ENCODE measurements at regions not wholly inside any gene's neighbourhood (a gene's known extent, or its start where the extent isn't known, plus 50 kb on each side); places are given as distances from the start of the nearest gene placed in this dataset.

DNA sequence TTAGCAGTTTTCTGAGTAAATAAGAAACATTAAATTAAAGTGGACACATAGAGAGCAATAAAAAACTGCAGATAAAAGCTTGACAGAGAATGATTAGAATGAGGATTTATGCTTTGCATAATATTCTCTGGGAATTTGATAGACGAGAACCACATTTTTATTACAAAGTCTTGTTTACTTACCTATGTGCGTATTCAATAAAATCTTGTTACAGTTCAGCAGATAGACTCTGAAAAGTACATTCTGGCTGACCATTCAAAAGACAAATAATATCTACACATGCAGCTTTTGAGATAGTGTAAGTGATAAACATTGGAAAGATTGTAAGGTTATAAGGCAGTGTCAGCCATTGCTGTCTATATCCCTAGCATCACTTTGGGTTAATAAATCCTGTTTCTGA lies 381.6 kb downstream of the NYAP2 start:
- TF ChIP-seq, protein P1, sequence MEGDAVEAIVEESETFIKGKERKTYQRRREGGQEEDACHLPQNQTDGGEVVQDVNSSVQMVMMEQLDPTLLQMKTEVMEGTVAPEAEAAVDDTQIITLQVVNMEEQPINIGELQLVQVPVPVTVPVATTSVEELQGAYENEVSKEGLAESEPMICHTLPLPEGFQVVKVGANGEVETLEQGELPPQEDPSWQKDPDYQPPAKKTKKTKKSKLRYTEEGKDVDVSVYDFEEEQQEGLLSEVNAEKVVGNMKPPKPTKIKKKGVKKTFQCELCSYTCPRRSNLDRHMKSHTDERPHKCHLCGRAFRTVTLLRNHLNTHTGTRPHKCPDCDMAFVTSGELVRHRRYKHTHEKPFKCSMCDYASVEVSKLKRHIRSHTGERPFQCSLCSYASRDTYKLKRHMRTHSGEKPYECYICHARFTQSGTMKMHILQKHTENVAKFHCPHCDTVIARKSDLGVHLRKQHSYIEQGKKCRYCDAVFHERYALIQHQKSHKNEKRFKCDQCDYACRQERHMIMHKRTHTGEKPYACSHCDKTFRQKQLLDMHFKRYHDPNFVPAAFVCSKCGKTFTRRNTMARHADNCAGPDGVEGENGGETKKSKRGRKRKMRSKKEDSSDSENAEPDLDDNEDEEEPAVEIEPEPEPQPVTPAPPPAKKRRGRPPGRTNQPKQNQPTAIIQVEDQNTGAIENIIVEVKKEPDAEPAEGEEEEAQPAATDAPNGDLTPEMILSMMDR (IDR thresholded peaks at IDR 0.05), result no peak
- TF ChIP-seq POLR2A (IDR thresholded peaks at IDR 0.05), result no peak
